MM.1S (cell line): ENCODE measurements at regions not wholly inside any gene's neighbourhood (a gene's known extent, or its start where the extent isn't known, plus 50 kb on each side); places are given as distances from the start of the nearest gene placed in this dataset.

Source experiments
- DNase-seq: peaks from one replicate; pipeline ENCODE4 v3.0.0-alpha.2; 2015
- H2AFZ ChIP-seq: fragments of 300-600 bp; sonication (generic); 2 replicates; pipeline ENCODE4 v1.6.0; 2016; ENCODE audit warnings: antibody characterized with exemption, low read length
- H3F3A ChIP-seq: fragments of 300-600 bp; sonication (generic); 2 replicates; pipeline ENCODE4 v1.6.1; 2016; ENCODE audit warnings: mild to moderate bottlenecking, antibody characterized with exemption, low read length, moderate library complexity, mixed read lengths; ENCODE audit not compliant: insufficient read depth
- H3K27ac ChIP-seq: fragments of 300-600 bp; sonication (generic); 2 replicates; pipeline ENCODE4 v1.5.1; 2016; ENCODE audit warnings: mild to moderate bottlenecking, low read length
- H3K27me3 ChIP-seq: fragments of 300-600 bp; sonication (generic); replicated peaks from 2 replicates; pipeline ENCODE4 v1.6.0; 2016; ENCODE audit warnings: low read length; ENCODE audit not compliant: insufficient read depth
- H3K36me3 ChIP-seq: fragments of 300-600 bp; sonication (generic); replicated peaks from 2 replicates; pipeline ENCODE4 v1.6.1; 2016; ENCODE audit warnings: mild to moderate bottlenecking, low read length, mixed read lengths; ENCODE audit not compliant: insufficient read depth
- H3K4me1 ChIP-seq: fragments of 300-600 bp; sonication (generic); 2 replicates; pipeline ENCODE4 v1.6.1; 2016; ENCODE audit warnings: low read length, mixed read lengths
- H3K4me2 ChIP-seq: fragments of 300-600 bp; sonication (generic); 2 replicates; pipeline ENCODE4 v1.6.0; 2016; ENCODE audit warnings: low read depth, low read length
- H3K4me3 ChIP-seq: fragments of 300-600 bp; sonication (generic); 2 replicates; pipeline ENCODE4 v1.5.1; 2016; ENCODE audit warnings: low read length, mixed read lengths
- H3K79me2 ChIP-seq: fragments of 300-600 bp; sonication (generic); 2 replicates; pipeline ENCODE4 v1.6.1; 2016; ENCODE audit warnings: mixed run types, low read length, mixed read lengths
- H3K9ac ChIP-seq: fragments of 300-600 bp; sonication (generic); 2 replicates; pipeline ENCODE4 v1.6.1; 2016; ENCODE audit warnings: low read length, mixed read lengths
- H3K9me2 ChIP-seq: fragments of 300-600 bp; sonication (generic); replicated peaks from 2 replicates; pipeline ENCODE4 v1.6.1; 2016; ENCODE audit warnings: mild to moderate bottlenecking, low read length, mixed read lengths; ENCODE audit not compliant: insufficient read depth
- H3K9me3 ChIP-seq: fragments of 300-600 bp; sonication (generic); replicated peaks from 2 replicates; pipeline ENCODE4 v1.6.1; 2016; ENCODE audit warnings: mild to moderate bottlenecking, low read length, mixed read lengths; ENCODE audit not compliant: insufficient read depth
- H4K20me1 ChIP-seq: fragments of 300-600 bp; sonication (generic); 2 replicates; pipeline ENCODE4 v1.6.1; 2016; ENCODE audit warnings: mild to moderate bottlenecking, low read length, moderate library complexity, mixed read lengths; ENCODE audit not compliant: insufficient read depth
- EZH2 ChIP-seq: fragments of 300-600 bp; sonication (generic); optimal IDR thresholded peaks from 2 replicates; pipeline ENCODE3; 2017; ENCODE audit warnings: low read depth, mild to moderate bottlenecking, antibody characterized with exemption, low read length, mixed read lengths
- EZH2phosphoT487 ChIP-seq: fragments of 300-600 bp; sonication (generic); IDR thresholded peaks from 2 replicates; pipeline ENCODE4 v1.6.1; 2018; ENCODE audit warnings: antibody characterized with exemption, low read length
- TF ChIP-seq, protein P1 (sequence below): fragments of 300-600 bp; sonication (generic); IDR thresholded peaks from 2 replicates; pipeline ENCODE4 v1.5.1; 2016; ENCODE audit warnings: antibody characterized with exemption, low read length, mixed read lengths

DNA sequence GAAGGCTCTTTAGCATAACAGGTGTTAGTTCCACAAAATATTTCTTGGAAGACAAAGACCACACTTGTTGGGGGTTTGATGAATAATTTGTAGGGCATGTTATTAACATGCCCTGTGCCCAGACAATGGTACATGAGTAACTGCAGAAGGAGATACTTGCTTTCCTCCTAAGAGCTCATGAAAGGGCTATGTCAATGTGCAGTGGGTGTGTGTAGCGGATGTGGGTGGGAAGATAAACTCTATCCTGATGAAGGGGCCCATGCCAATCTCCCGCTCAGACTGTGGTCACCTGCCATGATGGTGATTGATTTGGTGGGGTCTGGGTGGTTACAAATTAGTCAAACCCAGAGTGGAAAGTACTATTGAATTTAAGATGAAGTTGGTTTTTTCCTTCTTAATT is 69.8 kb upstream of the DNAH14 start:
- Histone ChIP-seq H3K4me3 (no peak overlapping the region), H3K9ac (no peak overlapping the region), H4K20me1 (no peaks in the 10 kb centered on the region), H3K4me1 (no peaks in the 10 kb centered on the region), H3F3A (no peaks in the 10 kb centered on the region), H2AFZ (no peak overlapping the region), H3K36me3 (no peaks in the 10 kb centered on the region), H3K9me2 (no peaks in the 10 kb centered on the region), H3K4me2 (no peak overlapping the region), H3K27me3 (no peaks in the 10 kb centered on the region), H3K79me2 (no peaks in the 10 kb centered on the region), H3K9me3 (no peaks in the 10 kb centered on the region), H3K27ac (no peak overlapping the region)
- no peak for TF ChIP-seq EZH2phosphoT487
- TF ChIP-seq, protein P1, sequence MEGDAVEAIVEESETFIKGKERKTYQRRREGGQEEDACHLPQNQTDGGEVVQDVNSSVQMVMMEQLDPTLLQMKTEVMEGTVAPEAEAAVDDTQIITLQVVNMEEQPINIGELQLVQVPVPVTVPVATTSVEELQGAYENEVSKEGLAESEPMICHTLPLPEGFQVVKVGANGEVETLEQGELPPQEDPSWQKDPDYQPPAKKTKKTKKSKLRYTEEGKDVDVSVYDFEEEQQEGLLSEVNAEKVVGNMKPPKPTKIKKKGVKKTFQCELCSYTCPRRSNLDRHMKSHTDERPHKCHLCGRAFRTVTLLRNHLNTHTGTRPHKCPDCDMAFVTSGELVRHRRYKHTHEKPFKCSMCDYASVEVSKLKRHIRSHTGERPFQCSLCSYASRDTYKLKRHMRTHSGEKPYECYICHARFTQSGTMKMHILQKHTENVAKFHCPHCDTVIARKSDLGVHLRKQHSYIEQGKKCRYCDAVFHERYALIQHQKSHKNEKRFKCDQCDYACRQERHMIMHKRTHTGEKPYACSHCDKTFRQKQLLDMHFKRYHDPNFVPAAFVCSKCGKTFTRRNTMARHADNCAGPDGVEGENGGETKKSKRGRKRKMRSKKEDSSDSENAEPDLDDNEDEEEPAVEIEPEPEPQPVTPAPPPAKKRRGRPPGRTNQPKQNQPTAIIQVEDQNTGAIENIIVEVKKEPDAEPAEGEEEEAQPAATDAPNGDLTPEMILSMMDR: no peak
- no peak for TF ChIP-seq EZH2
- DNase-seq: no peak

- no peaks in the 10 kb centered on the region for H3K79me2 ChIP-seq
- H3K9me3 ChIP-seq: no peaks in the 10 kb centered on the region
- H3K36me3 ChIP-seq: no peaks in the 10 kb centered on the region
- H3K4me3 ChIP-seq: no peak overlapping the region
- H3K27ac ChIP-seq: no peak overlapping the region
- TF ChIP-seq EZH2 (no peak), EZH2phosphoT487 (no peak)
- TF ChIP-seq, protein P1: no peak
- H4K20me1 ChIP-seq: no peaks in the 10 kb centered on the region
- no peak for DNase-seq
- no peak overlapping the region for H2AFZ ChIP-seq
- H3K4me1 ChIP-seq: no peaks in the 10 kb centered on the region
- no peaks in the 10 kb centered on the region for H3F3A ChIP-seq
- no peak overlapping the region for H3K4me2 ChIP-seq
- H3K27me3 ChIP-seq: no peaks in the 10 kb centered on the region
- no peak overlapping the region for H3K9ac ChIP-seq
- no peaks in the 10 kb centered on the region for H3K9me2 ChIP-seq
These were observed 68.8 kb upstream of the DNAH14 start for GRCh38 chr1:224860488-224861338.

DNA sequence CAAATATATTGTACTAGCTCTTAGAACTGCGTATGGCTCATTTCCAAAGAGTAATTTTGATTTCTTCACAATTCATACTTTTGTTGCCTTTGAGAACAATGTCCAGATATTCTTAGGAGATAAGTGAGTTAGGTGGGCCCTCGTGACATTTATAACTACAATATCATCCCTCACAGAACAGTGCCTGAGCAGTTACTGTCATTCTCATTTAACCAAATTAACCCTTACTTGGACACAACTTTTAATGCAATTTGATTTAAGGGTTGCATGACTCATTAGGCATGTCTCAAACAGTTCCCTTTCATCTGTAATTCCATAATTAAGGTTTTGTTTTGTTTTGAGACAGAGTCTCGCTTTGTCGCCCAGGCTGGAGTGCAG is 68.1 kb upstream of the DNAH14 start:
- Histone ChIP-seq H3K27me3 (no peaks in the 10 kb centered on the region), H3K4me1 (no peaks in the 10 kb centered on the region), H3K9ac (no peak overlapping the region), H3K27ac (no peak overlapping the region), H3K79me2 (no peaks in the 10 kb centered on the region), H2AFZ (no peak overlapping the region), H3K9me2 (no peaks in the 10 kb centered on the region), H3K4me2 (no peak overlapping the region), H4K20me1 (no peaks in the 10 kb centered on the region), H3K4me3 (no peak overlapping the region), H3K9me3 (no peaks in the 10 kb centered on the region), H3K36me3 (no peaks in the 10 kb centered on the region), H3F3A (no peaks in the 10 kb centered on the region)
- no peak for DNase-seq
- no peak for TF ChIP-seq EZH2phosphoT487

- Histone ChIP-seq H3K4me2 (no peak overlapping the region), H2AFZ (no peak overlapping the region), H3K4me1 (no peaks in the 10 kb centered on the region), H3F3A (no peaks in the 10 kb centered on the region), H3K9ac (no peak overlapping the region), H3K4me3 (no peak overlapping the region), H3K79me2 (no peaks in the 10 kb centered on the region), H3K9me3 (no peaks in the 10 kb centered on the region), H3K36me3 (no peaks in the 10 kb centered on the region), H3K27me3 (no peaks in the 10 kb centered on the region), H3K9me2 (no peaks in the 10 kb centered on the region), H3K27ac (no peak overlapping the region), H4K20me1 (no peaks in the 10 kb centered on the region)
- no peak for DNase-seq
- TF ChIP-seq EZH2 (no peak), EZH2phosphoT487 (no peak)
- TF ChIP-seq, protein P1: no peak
These were observed 66.0 kb upstream of the DNAH14 start for GRCh38 chr1:224863486-224863885.
